SU-DHL-6 (cell line): ENCODE measurements at regions not wholly inside any gene's neighbourhood (a gene's known extent, or its start where the extent isn't known, plus 50 kb on each side); places are given as distances from the start of the nearest gene placed in this dataset.

Experiments used
- H2AFZ ChIP-seq: fragments of 200-600 bp; sonication (generic); 2 replicates; pipeline ENCODE4 v1.6.1; 2014; ENCODE audit warnings: low read depth, mild to moderate bottlenecking, moderate library complexity, mixed read lengths, antibody characterized with exemption, low read length; ENCODE audit not compliant: severe bottlenecking
- H3F3A ChIP-seq: fragments of 200-600 bp; shearing (Covaris generic); 2 replicates; pipeline ENCODE4 v1.6.0; 2016; ENCODE audit warnings: antibody characterized with exemption, mild to moderate bottlenecking; ENCODE audit not compliant: insufficient read depth
- H3K27ac ChIP-seq: fragments of 200-600 bp; sonication (generic); 2 replicates; pipeline ENCODE4 v1.5.1; 2016; ENCODE audit warnings: low read depth, mild to moderate bottlenecking, low read length, moderate library complexity, mixed read lengths
- H3K27me3 ChIP-seq: fragments of 200-600 bp; sonication (generic), shearing (Covaris generic); 2 replicates; pipeline ENCODE4 v1.6.0; 2014; ENCODE audit warnings: mild to moderate bottlenecking, low read length
- H3K36me3 ChIP-seq: fragments of 200-600 bp; sonication (generic); 2 replicates; pipeline ENCODE4 v1.6.1; 2014; ENCODE audit warnings: mild to moderate bottlenecking, low read length, mixed read lengths
- H3K4me2 ChIP-seq: fragments of 300-600, 200-600 bp; shearing (Covaris generic), sonication (generic); 2 replicates; pipeline ENCODE4 v1.6.0; 2014; ENCODE audit warnings: low read length, low read depth, mild to moderate bottlenecking; ENCODE audit not compliant: poor library complexity, severe bottlenecking
- H3K4me3 ChIP-seq: fragments of 200-600 bp; sonication (generic); 2 replicates; pipeline ENCODE4 v1.5.1; 2014; ENCODE audit warnings: antibody characterized with exemption, low read length, mild to moderate bottlenecking, mixed read lengths; ENCODE audit not compliant: insufficient read depth, poor library complexity, severe bottlenecking
- H3K79me2 ChIP-seq: fragments of 200-600 bp; sonication (generic); 2 replicates; pipeline ENCODE4 v1.6.1; 2014; ENCODE audit warnings: mild to moderate bottlenecking, low read length, moderate library complexity; ENCODE audit not compliant: insufficient read depth
- H3K9ac ChIP-seq: fragments of 200-600 bp; sonication (generic); 2 replicates; pipeline ENCODE4 v1.7.0; 2014; ENCODE audit warnings: mild to moderate bottlenecking, low read length
- H3K9me2 ChIP-seq: fragments of 200-600 bp; sonication (generic); replicated peaks from 2 replicates; pipeline ENCODE4 v1.6.1; 2014; ENCODE audit warnings: low read length; ENCODE audit not compliant: insufficient read depth
- H3K9me3 ChIP-seq: fragments of 200-600 bp; sonication (generic); 2 replicates; pipeline ENCODE4 v1.6.1; 2014; ENCODE audit warnings: low read length, mixed read lengths; ENCODE audit not compliant: insufficient read depth
- H4K20me1 ChIP-seq: fragments of 200-600 bp; sonication (generic); 2 replicates; pipeline ENCODE4 v1.6.1; 2014; ENCODE audit warnings: low read depth, mild to moderate bottlenecking, antibody characterized with exemption, low read length, moderate library complexity, mixed read lengths
- EZH2phosphoT487 ChIP-seq: fragments of 200-600 bp; sonication (generic), shearing (Covaris generic); conservative IDR thresholded peaks from 2 replicates; pipeline ENCODE4 v1.6.1; 2018; ENCODE audit warnings: mild to moderate bottlenecking, antibody characterized with exemption, low read length, moderate library complexity, mixed read lengths
- TF ChIP-seq, protein P1 (sequence below): fragments of 200-600 bp; sonication (generic); IDR thresholded peaks from one replicate; pipeline ENCODE4 v1.5.1; 2017; ENCODE audit warnings: antibody characterized with exemption, mild to moderate bottlenecking, low read length, moderate library complexity; ENCODE audit not compliant: insufficient read depth, poor library complexity, severe bottlenecking

DNA sequence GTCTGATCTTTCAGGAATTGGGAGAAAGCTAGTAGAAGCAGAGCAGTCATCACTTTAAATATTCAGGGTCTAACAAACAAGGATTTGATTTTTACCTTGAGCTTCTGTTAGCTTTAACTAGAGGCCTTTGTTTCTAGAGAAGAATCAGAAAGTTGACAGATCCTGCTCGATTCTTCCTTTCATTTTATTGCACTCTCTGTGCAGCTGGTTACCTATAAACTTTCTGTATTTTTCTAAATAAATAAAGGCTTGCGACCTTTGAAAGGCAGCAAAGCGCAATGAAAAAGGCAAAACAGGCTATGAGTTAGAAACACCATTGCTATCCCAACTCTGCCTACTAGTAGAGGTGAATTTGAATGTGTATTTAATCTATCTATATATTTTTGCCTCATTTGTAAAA, 101.4 kb upstream of the NPY2R start:
- no peaks in the 10 kb centered on the region for H3K27me3 ChIP-seq
- H3K4me2 ChIP-seq, result no peak overlapping the region
- no peaks in the 10 kb centered on the region for H3K79me2 ChIP-seq
- no peaks in the 10 kb centered on the region for H3K9me3 ChIP-seq
- no peaks in the 10 kb centered on the region for H4K20me1 ChIP-seq
- H3K27ac ChIP-seq, result no peak overlapping the region
- no peak overlapping the region for H2AFZ ChIP-seq
- no peaks in the 10 kb centered on the region for H3F3A ChIP-seq
- no peaks in the 10 kb centered on the region for H3K9me2 ChIP-seq
- TF ChIP-seq, protein P1, sequence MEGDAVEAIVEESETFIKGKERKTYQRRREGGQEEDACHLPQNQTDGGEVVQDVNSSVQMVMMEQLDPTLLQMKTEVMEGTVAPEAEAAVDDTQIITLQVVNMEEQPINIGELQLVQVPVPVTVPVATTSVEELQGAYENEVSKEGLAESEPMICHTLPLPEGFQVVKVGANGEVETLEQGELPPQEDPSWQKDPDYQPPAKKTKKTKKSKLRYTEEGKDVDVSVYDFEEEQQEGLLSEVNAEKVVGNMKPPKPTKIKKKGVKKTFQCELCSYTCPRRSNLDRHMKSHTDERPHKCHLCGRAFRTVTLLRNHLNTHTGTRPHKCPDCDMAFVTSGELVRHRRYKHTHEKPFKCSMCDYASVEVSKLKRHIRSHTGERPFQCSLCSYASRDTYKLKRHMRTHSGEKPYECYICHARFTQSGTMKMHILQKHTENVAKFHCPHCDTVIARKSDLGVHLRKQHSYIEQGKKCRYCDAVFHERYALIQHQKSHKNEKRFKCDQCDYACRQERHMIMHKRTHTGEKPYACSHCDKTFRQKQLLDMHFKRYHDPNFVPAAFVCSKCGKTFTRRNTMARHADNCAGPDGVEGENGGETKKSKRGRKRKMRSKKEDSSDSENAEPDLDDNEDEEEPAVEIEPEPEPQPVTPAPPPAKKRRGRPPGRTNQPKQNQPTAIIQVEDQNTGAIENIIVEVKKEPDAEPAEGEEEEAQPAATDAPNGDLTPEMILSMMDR, result no peak
- no peak for TF ChIP-seq EZH2phosphoT487
- no peak overlapping the region for H3K4me3 ChIP-seq
- H3K9ac ChIP-seq, result no peak overlapping the region
- H3K36me3 ChIP-seq, result no peaks in the 10 kb centered on the region

DNA sequence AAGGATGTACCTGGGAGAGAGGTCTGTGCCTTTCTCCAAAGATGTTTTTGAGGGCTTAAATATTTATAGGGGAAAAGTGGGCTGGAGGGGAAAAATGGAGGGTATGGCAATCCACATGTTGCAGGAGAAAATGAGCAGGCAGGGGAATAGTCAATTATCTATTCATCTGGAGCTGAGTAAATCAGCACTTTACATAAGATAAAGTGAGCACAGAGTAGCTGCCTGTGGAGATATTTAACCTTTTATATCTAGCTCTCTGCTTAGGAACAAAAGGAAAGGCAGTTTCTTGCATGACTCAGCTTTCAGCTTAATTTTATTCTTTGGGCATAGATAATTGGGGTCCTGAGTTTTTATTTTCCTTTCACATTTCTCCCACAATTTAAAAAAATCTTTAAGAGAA, 93.6 kb upstream of the NPY2R start:
- Histone ChIP-seq H3K9ac (no peak overlapping the region), H3K36me3 (no peaks in the 10 kb centered on the region), H3K27me3 (no peaks in the 10 kb centered on the region), H3K79me2 (no peaks in the 10 kb centered on the region), H3K27ac (no peak overlapping the region), H3F3A (no peaks in the 10 kb centered on the region), H2AFZ (no peak overlapping the region), H3K4me3 (no peak overlapping the region), H3K9me3 (no peaks in the 10 kb centered on the region; the same call in 1 of the 2 replicates), H4K20me1 (no peaks in the 10 kb centered on the region), H3K9me2 (no peaks in the 10 kb centered on the region), H3K4me2 (no peak overlapping the region)
- TF ChIP-seq, protein P1, result no peak
- no peak for TF ChIP-seq EZH2phosphoT487

DNA sequence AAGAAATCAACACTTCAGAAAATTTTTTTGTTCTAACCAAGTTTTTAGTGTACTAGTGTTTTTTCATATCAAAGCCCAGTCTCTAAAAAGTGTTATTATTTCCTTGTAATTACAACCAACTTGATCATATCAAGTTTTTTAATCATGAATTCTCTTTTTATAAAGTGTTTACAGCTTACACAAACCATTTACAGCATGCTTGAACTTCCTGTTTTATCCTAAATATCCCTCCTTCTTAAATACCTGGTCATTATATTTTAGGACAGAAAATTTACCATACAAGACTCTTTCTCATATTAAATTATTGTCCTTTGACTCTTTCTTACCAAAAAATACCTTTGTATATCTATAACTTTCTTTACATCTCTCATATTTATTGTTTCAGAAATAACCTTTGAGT, 89.4 kb upstream of the NPY2R start:
- Histone ChIP-seq H3K9me3 (no peaks in the 10 kb centered on the region; the same call in 1 of the 2 replicates), H3K36me3 (no peaks in the 10 kb centered on the region), H3K4me3 (no peak overlapping the region), H3K27ac (no peak overlapping the region), H2AFZ (no peak overlapping the region), H3K9me2 (no peaks in the 10 kb centered on the region), H4K20me1 (no peaks in the 10 kb centered on the region), H3K27me3 (no peaks in the 10 kb centered on the region), H3K79me2 (no peaks in the 10 kb centered on the region), H3K4me2 (no peak overlapping the region), H3K9ac (no peak overlapping the region), H3F3A (no peaks in the 10 kb centered on the region)
- TF ChIP-seq, protein P1, result no peak
- TF ChIP-seq EZH2phosphoT487, result no peak
